ENCODE measurements at regions not wholly inside any gene's neighbourhood (a gene's known extent, or its start where the extent isn't known, plus 50 kb on each side); places are given as distances from the start of the nearest gene placed in this dataset.

DNA sequence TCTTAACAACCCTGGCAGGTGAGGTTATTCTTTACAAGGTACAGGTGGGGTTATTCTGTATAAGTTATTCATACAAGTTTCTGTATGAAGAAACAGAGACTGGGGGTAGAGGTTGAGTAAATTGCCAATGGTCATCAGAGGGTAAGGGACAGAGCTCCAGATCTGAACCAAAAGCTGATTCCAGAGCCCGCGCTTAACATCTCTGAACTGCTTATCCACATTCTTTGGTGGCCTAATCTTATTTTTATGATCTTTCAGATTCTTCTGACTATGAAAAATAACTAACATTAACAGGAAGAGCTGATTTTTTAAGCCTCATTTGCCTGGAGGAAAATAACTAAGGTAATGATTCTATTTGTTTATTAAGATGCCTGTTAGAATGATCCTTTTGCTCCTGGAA lies 63.9 kb upstream of the BARHL2 start:
- H3K4me1 Mint-ChIP-seq (ENCODE audit: low read depth, unreplicated experiment), result peaks cover 2% of the 10 kb centered on the region
- TF ChIP-seq, protein P1, sequence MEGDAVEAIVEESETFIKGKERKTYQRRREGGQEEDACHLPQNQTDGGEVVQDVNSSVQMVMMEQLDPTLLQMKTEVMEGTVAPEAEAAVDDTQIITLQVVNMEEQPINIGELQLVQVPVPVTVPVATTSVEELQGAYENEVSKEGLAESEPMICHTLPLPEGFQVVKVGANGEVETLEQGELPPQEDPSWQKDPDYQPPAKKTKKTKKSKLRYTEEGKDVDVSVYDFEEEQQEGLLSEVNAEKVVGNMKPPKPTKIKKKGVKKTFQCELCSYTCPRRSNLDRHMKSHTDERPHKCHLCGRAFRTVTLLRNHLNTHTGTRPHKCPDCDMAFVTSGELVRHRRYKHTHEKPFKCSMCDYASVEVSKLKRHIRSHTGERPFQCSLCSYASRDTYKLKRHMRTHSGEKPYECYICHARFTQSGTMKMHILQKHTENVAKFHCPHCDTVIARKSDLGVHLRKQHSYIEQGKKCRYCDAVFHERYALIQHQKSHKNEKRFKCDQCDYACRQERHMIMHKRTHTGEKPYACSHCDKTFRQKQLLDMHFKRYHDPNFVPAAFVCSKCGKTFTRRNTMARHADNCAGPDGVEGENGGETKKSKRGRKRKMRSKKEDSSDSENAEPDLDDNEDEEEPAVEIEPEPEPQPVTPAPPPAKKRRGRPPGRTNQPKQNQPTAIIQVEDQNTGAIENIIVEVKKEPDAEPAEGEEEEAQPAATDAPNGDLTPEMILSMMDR (IDR thresholded peaks at IDR 0.05; ENCODE audit: partially characterized antibody, unreplicated experiment), result no peak
- no peak for DNase-seq
- H3K27ac Mint-ChIP-seq (ENCODE audit: unreplicated experiment), result no peak overlapping the region
- no peaks in the 10 kb centered on the region for H3K36me3 Mint-ChIP-seq (ENCODE audit: unreplicated experiment)
- no peaks in the 10 kb centered on the region for H3K27me3 Mint-ChIP-seq (ENCODE audit: unreplicated experiment)
- H3K9me3 Mint-ChIP-seq (ENCODE audit: unreplicated experiment), result no peaks in the 10 kb centered on the region
- H3K4me3 Mint-ChIP-seq (ENCODE audit: unreplicated experiment), result no peak overlapping the region

DNA sequence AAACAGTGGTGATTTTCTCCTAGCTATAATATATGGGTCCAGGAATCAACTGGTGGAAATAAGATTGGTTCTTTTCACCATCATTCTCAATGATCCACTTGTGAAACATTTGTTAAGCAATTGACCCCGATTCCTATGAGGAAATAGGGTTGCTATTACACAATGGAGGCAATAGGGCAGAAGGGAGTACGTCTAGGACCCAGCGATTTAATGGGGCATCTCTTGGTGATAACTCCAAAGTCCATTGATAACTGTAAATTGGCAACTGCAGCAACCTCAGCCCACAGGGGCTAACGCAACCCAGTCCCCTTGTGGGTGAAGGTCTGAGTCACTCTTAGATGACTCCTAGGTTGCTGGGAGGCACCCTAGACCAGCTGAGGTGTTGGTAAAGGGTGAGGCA lies 62.5 kb upstream of the BARHL2 start:
- H3K27ac Mint-ChIP-seq (ENCODE audit: unreplicated experiment), result no peak overlapping the region
- no peak for DNase-seq
- peaks cover 2% of the 10 kb centered on the region for H3K4me1 Mint-ChIP-seq (ENCODE audit: low read depth, unreplicated experiment)
- H3K4me3 Mint-ChIP-seq (ENCODE audit: unreplicated experiment), result no peak overlapping the region
- H3K36me3 Mint-ChIP-seq (ENCODE audit: unreplicated experiment), result no peaks in the 10 kb centered on the region
- no peaks in the 10 kb centered on the region for H3K9me3 Mint-ChIP-seq (ENCODE audit: unreplicated experiment)
- TF ChIP-seq, protein P1 (IDR thresholded peaks at IDR 0.05; ENCODE audit: partially characterized antibody, unreplicated experiment), result no peak
- H3K27me3 Mint-ChIP-seq (ENCODE audit: unreplicated experiment), result no peaks in the 10 kb centered on the region

DNA sequence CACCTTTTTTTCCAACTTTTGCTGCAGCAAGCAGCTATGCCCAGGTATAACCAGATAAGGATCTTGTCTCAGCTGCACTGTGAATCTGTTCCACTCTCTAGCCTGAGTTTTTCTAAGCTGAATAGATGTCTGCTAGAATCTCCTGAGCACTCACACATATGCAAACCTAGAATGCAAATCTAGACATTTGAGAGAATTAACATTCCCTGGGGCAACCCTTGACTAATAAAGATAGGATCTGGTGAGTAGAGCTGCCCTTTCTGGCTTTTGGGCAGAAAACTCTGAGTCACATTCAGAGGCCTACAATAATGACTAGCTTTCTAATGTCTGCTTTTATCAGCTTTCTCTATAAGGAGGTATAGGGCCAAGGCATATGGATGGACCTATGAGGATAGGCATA lies 61.4 kb upstream of the BARHL2 start:
- H3K36me3 Mint-ChIP-seq (ENCODE audit: unreplicated experiment), result no peaks in the 10 kb centered on the region
- H3K27ac Mint-ChIP-seq (ENCODE audit: unreplicated experiment), result no peak overlapping the region
- TF ChIP-seq, protein P1 (IDR thresholded peaks at IDR 0.05; ENCODE audit: partially characterized antibody, unreplicated experiment), result no peak
- DNase-seq, result no peak
- H3K9me3 Mint-ChIP-seq (ENCODE audit: unreplicated experiment), result no peaks in the 10 kb centered on the region
- no peaks in the 10 kb centered on the region for H3K27me3 Mint-ChIP-seq (ENCODE audit: unreplicated experiment)
- no peaks in the 10 kb centered on the region for H3K4me1 Mint-ChIP-seq (ENCODE audit: low read depth, unreplicated experiment)
- no peak overlapping the region for H3K4me3 Mint-ChIP-seq (ENCODE audit: unreplicated experiment)

DNA sequence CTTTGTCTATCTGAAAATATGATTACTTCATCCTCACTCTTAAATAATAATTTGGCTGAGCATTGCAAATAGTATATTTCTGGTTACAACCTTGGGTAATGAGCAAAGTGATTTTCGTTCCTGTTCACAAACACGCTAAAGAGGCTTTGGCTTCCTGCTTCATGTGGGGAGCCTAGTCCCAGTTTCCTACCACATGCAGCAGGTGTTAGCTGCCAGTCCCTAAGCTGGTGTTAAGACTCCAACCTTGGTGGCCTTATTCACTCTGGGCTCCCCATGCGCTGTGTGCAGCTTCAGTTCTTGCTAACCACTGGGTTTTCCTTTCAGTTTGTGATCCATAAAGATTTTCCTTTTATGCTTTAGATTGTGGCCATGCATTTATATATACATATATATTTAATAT lies 56.7 kb upstream of the BARHL2 start:
- Mint-ChIP-seq H3K27me3 (ENCODE audit: unreplicated experiment) (no peaks in the 10 kb centered on the region), H3K4me1 (ENCODE audit: low read depth, unreplicated experiment) (no peaks in the 10 kb centered on the region), H3K9me3 (ENCODE audit: unreplicated experiment) (no peaks in the 10 kb centered on the region), H3K4me3 (ENCODE audit: unreplicated experiment) (no peak overlapping the region), H3K36me3 (ENCODE audit: unreplicated experiment) (no peaks in the 10 kb centered on the region), H3K27ac (ENCODE audit: unreplicated experiment) (no peak overlapping the region)
- TF ChIP-seq, protein P1 (IDR thresholded peaks at IDR 0.05; ENCODE audit: partially characterized antibody, unreplicated experiment), result no peak
- no peak for DNase-seq

DNA sequence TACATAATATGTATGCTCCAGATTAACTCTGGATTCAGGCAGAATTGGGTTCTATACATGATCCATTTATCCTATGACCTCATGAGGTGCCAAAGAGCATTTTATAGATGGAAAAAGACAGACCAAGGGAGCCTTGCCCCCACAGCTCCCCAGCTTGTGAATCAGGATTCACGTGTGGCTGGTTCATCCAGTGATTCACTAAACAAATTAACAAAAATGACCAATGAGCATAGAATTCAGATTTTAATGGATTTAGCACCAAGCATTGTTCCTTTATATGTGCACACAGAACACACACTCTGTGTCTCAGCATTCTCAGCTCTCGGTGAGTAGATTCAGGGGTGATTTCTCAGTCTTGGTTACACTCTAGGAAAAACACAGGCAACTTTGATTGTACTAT lies 51.7 kb upstream of the BARHL2 start:
- TF ChIP-seq, protein P1 (IDR thresholded peaks at IDR 0.05; ENCODE audit: partially characterized antibody, unreplicated experiment), result no peak
- no peak overlapping the region for H3K4me3 Mint-ChIP-seq (ENCODE audit: unreplicated experiment)

More for the DNA sequence above, 51.7 kb upstream of the BARHL2 start:
- H3K36me3 Mint-ChIP-seq (ENCODE audit: unreplicated experiment), result no peaks in the 10 kb centered on the region
- no peak for DNase-seq
- peaks cover 2% of the 10 kb centered on the region for H3K9me3 Mint-ChIP-seq (ENCODE audit: unreplicated experiment)
- H3K27me3 Mint-ChIP-seq (ENCODE audit: unreplicated experiment), result no peaks in the 10 kb centered on the region
- H3K27ac Mint-ChIP-seq (ENCODE audit: unreplicated experiment), result no peak overlapping the region
- no peaks in the 10 kb centered on the region for H3K4me1 Mint-ChIP-seq (ENCODE audit: low read depth, unreplicated experiment)
